Esophagus muscularis mucosa (tissue), 4 donors: ENCODE measurements at regions not wholly inside any gene's neighbourhood (a gene's known extent, or its start where the extent isn't known, plus 50 kb on each side); places are given as distances from the start of the nearest gene placed in this dataset.
"Not testable (repeated sequence)": the region's sequence is repeated elsewhere in the genome, so short reads cannot be mapped to it uniquely, and the experiment has no call there.

ENCODE experiments used
- DNase-seq: peaks from one replicate; pipeline ENCODE4 v3.0.0-alpha.2; 2017; ENCODE audit errors: extremely low spot score
- H3K27ac ChIP-seq, 4 donors: fragments of 200-600 bp; sonication (generic); replicated peaks in 1 of 4; 1 replicate in 3 of 4; 2 replicates in 1 of 4; pipeline ENCODE4 v1.5.1; 2016 to 2019; ENCODE audit warnings: mild to moderate bottlenecking in 1 of 4
- H3K27me3 ChIP-seq, 4 donors: fragments of 200-600 bp; sonication (generic); one replicate each; pipeline versions ENCODE4 v1.5.1 to v1.6.0; 2016 to 2019
- H3K36me3 ChIP-seq, 4 donors: fragments of 200-600 bp; sonication (generic); one replicate each; pipeline ENCODE4 v1.5.1; 2016 to 2019
- H3K4me1 ChIP-seq, 4 donors: fragments of 200-600 bp; sonication (generic); one replicate each; pipeline ENCODE4 v1.5.1; 2016 to 2019
- H3K4me3 ChIP-seq, 4 donors: fragments of 200-600 bp; sonication (generic); 1 replicate in 2 of 4; 2 replicates in 2 of 4; pipeline ENCODE4 v1.5.1; 2016 to 2019; ENCODE audit warnings: mild to moderate bottlenecking in 4 of 4, moderate library complexity in 1 of 4
- H3K9me3 ChIP-seq, 4 donors: fragments of 200-600 bp; sonication (generic); 1 replicate in 3 of 4; 2 replicates in 1 of 4; pipeline ENCODE4 v1.5.1; 2016 to 2019
- CTCF ChIP-seq, 3 experiments: fragments of 200-600 bp in 2 of 3; fragments of 450-650 bp in 1 of 3; sonication (generic) in 2 of 3; IDR thresholded peaks; one replicate each; pipeline ENCODE4 v1.5.1; 2017 to 2019; ENCODE audit warnings: antibody characterized with exemption in 3 of 3, mild to moderate bottlenecking in 2 of 3, moderate library complexity in 1 of 3
- EP300 ChIP-seq: sonication (generic); formaldehyde crosslinking; IDR thresholded peaks from one replicate; pipeline ENCODE4 v1.6.1; 2017; ENCODE audit warnings: antibody characterized with exemption
- POLR2A ChIP-seq: fragments of 450-650 bp; IDR thresholded peaks from one replicate; pipeline ENCODE4 v1.6.1; 2017; ENCODE audit warnings: antibody characterized with exemption, moderate library complexity, mild to moderate bottlenecking, low read depth
- POLR2AphosphoS5 ChIP-seq, 2 donors: sonication (generic); formaldehyde crosslinking; IDR thresholded peaks; one replicate each; pipeline ENCODE4 v1.6.1; 2017; ENCODE audit warnings: antibody characterized with exemption in 2 of 2
- WGBS: methylation state at CpG from one replicate; pipeline ENCODE4 v1.1.5; 2018; 5-methylcytosine and 5-hydroxymethylcytosine counted together
- intact Hi-C: fragments of 100-400 bp; cut with DNase I; formaldehyde crosslinking; loops from one replicate; pipeline ENCODE4 v1.15.1; 2023

GRCh38 chr10:16193241-16193640 lies 243.6 kb upstream of the PTER start:
- Histone ChIP-seq H3K4me1 (no peaks in the 10 kb centered on the region), H3K27me3 (no peaks in the 10 kb centered on the region), H3K9me3 (no peaks in the 10 kb centered on the region), H3K27ac (no peak overlapping the region), H3K36me3 (no peaks in the 10 kb centered on the region), H3K4me3 (no peak overlapping the region)
- peak; percentile 74 for DNase-seq
- WGBS = 87% methylated on average over 3 of the region's 3 CpGs
- TF ChIP-seq EP300 (no peak), POLR2AphosphoS5 (IDR thresholded peaks at IDR 0.05) (no peak), CTCF (IDR thresholded peaks at IDR 0.05) (no peak), POLR2A (no peak)
- intact Hi-C loops = no loop called here

GRCh38 chr10:16195178-16195769 lies 241.5 kb upstream of the PTER start:
- TF ChIP-seq POLR2AphosphoS5 (IDR thresholded peaks at IDR 0.05) (no peak), EP300 (no peak), CTCF (IDR thresholded peaks at IDR 0.05) (no peak), POLR2A (no peak)
- no peaks in the 10 kb centered on the region for H3K36me3 ChIP-seq
- no peak overlapping the region for H3K27ac ChIP-seq
- intact Hi-C loops = no loop called here
- no peaks in the 10 kb centered on the region for H3K27me3 ChIP-seq
- no peaks in the 10 kb centered on the region for H3K4me1 ChIP-seq
- H3K9me3 ChIP-seq = no peaks in the 10 kb centered on the region
- DNase-seq = no peak
- WGBS = 42% methylated on average over 1 of the region's 1 CpG
- H3K4me3 ChIP-seq = no peak overlapping the region

GRCh38 chr10:16195894-16196293 lies 240.9 kb upstream of the PTER start:
- H3K27ac ChIP-seq = no peak overlapping the region
- 59% methylated on average over 2 of the region's 2 CpGs for WGBS
- no peak for DNase-seq
- H3K27me3 ChIP-seq = no peaks in the 10 kb centered on the region
- no peaks in the 10 kb centered on the region for H3K36me3 ChIP-seq
- no peak for TF ChIP-seq POLR2A
- no peak for TF ChIP-seq EP300
- no peak for TF ChIP-seq POLR2AphosphoS5 (IDR thresholded peaks at IDR 0.05)
- TF ChIP-seq CTCF (IDR thresholded peaks at IDR 0.05) = no peak
- H3K4me3 ChIP-seq = no peak overlapping the region
- no peaks in the 10 kb centered on the region for H3K4me1 ChIP-seq
- intact Hi-C loops = no loop called here
- no peaks in the 10 kb centered on the region for H3K9me3 ChIP-seq

GRCh38 chr10:16199216-16199615 lies 237.6 kb upstream of the PTER start:
- no peaks in the 10 kb centered on the region for H3K36me3 ChIP-seq
- H3K4me3 ChIP-seq = no peak overlapping the region
- intact Hi-C loops = no loop called here
- TF ChIP-seq POLR2A (no peak), CTCF (IDR thresholded peaks at IDR 0.05) (no peak), EP300 (no peak), POLR2AphosphoS5 (IDR thresholded peaks at IDR 0.05) (no peak)
- WGBS = 79% methylated on average over 4 of the region's 4 CpGs
- no peaks in the 10 kb centered on the region for H3K4me1 ChIP-seq
- no peaks in the 10 kb centered on the region for H3K9me3 ChIP-seq
- H3K27me3 ChIP-seq = no peaks in the 10 kb centered on the region
- no peak for DNase-seq
- no peak overlapping the region for H3K27ac ChIP-seq

- H3K4me3 ChIP-seq, H3K4me1 ChIP-seq, DNase-seq, H3K36me3 ChIP-seq, H3K27me3 ChIP-seq, intact Hi-C loops, H3K27ac ChIP-seq: not testable (repeated sequence)
- WGBS = 100% methylated on average over 1 of the region's 1 CpG
- peaks cover 0 to 33% (median 22%) of the 10 kb centered on the region in 4 donors for H3K9me3 ChIP-seq
Measured at GRCh38 chr10:16223618-16224017, 213.2 kb upstream of the PTER start.
